Activated CD8-positive, alpha-beta memory T cell treated with anti-CD3 and anti-CD28 coated beads for 48 hours (primary cell): ENCODE measurements at regions not wholly inside any gene's neighbourhood (a gene's known extent, or its start where the extent isn't known, plus 50 kb on each side); places are given as distances from the start of the nearest gene placed in this dataset.
"Not testable (repeated sequence)": the region's sequence is repeated elsewhere in the genome, so short reads cannot be mapped to it uniquely, and the experiment has no call there.

Experiments used
- DNase-seq, 3 experiments: peaks; one replicate each; pipeline ENCODE4 v3.0.0-alpha.2; 2020; ENCODE audit warnings: low read depth in 2 of 3, low spot score in 2 of 3

GRCh38 chr10:46645110-46645509 lies 66.2 kb downstream of the SYT15 start:
- not testable (repeated sequence) for DNase-seq

GRCh38 chr10:46646132-46646531 lies 67.2 kb downstream of the SYT15 start:
- not testable (repeated sequence) for DNase-seq

GRCh38 chr10:46650967-46651366 lies 72.0 kb downstream of the SYT15 start:
- not testable (repeated sequence) for DNase-seq

- DNase-seq = not testable (repeated sequence)
Observed at GRCh38 chr10:46657437-46657836, 78.5 kb downstream of the SYT15 start.

GRCh38 chr10:46660027-46660834 lies 81.3 kb downstream of the SYT15 start:
- not testable (repeated sequence) for DNase-seq

GRCh38 chr10:46660835-46661164 lies 81.9 kb downstream of the SYT15 start:
- DNase-seq = not testable (repeated sequence)

GRCh38 chr10:46665536-46665935 lies 86.6 kb downstream of the SYT15 start:
- not testable (repeated sequence) for DNase-seq

GRCh38 chr10:46668357-46668997 lies 89.5 kb downstream of the SYT15 start:
- not testable (repeated sequence) for DNase-seq

- not testable (repeated sequence) for DNase-seq
Observed at GRCh38 chr10:46677836-46678435, 99.0 kb downstream of the SYT15 start.

GRCh38 chr10:46691397-46691796 lies 112.5 kb downstream of the SYT15 start:
- not testable (repeated sequence) for DNase-seq

- DNase-seq = not testable (repeated sequence)
Observed at GRCh38 chr10:46693218-46693617, 114.3 kb downstream of the SYT15 start.

GRCh38 chr10:46717264-46717663 lies 138.3 kb downstream of the SYT15 start:
- not testable (repeated sequence) for DNase-seq

GRCh38 chr10:46718014-46718413 lies 139.1 kb downstream of the SYT15 start:
- not testable (repeated sequence) for DNase-seq

- DNase-seq = not testable (repeated sequence)
Observed at GRCh38 chr10:46720386-46720785, 141.5 kb downstream of the SYT15 start.

GRCh38 chr10:46720811-46721518 lies 142.0 kb downstream of the SYT15 start:
- not testable (repeated sequence) for DNase-seq

GRCh38 chr10:46724258-46724657 lies 145.3 kb downstream of the SYT15 start:
- DNase-seq = not testable (repeated sequence)

GRCh38 chr10:46728359-46728758 lies 149.4 kb downstream of the SYT15 start:
- DNase-seq = not testable (repeated sequence)

- DNase-seq = not testable (repeated sequence)
Observed at GRCh38 chr10:46730729-46731128, 151.8 kb downstream of the SYT15 start.

GRCh38 chr10:46733635-46734261 lies 154.8 kb downstream of the SYT15 start:
- not testable (repeated sequence) for DNase-seq

GRCh38 chr10:46734262-46734642 lies 155.3 kb downstream of the SYT15 start:
- DNase-seq = not testable (repeated sequence)

GRCh38 chr10:46739919-46740318 lies 161.0 kb downstream of the SYT15 start:
- DNase-seq = not testable (repeated sequence)
